CD14-positive monocyte (primary cell): ENCODE measurements at regions not wholly inside any gene's neighbourhood (a gene's known extent, or its start where the extent isn't known, plus 50 kb on each side); places are given as distances from the start of the nearest gene placed in this dataset.

ENCODE experiments used
- DNase-seq, 3 donors: peaks; one replicate each; pipeline ENCODE4 v3.0.0-alpha.2; 2011 to 2022
- H2AFZ ChIP-seq: 2 replicates; pipeline ENCODE4 v1.6.0; 2012; ENCODE audit warnings: mild to moderate bottlenecking, low read depth, low read length, inconsistent platforms; ENCODE audit not compliant: insufficient read depth, poor library complexity, severe bottlenecking
- H3K27ac ChIP-seq, 2 donors: 1 replicate in 1 of 2; 2 replicates in 1 of 2; pipeline ENCODE4 v1.5.1; 2012 to 2013; ENCODE audit warnings: low read length in 2 of 2, control low read depth in 1 of 2, inconsistent platforms in 1 of 2, low read depth in 1 of 2, mild to moderate bottlenecking in 1 of 2
- H3K27me3 ChIP-seq, 2 donors: one replicate each; pipeline versions ENCODE4 v1.6.0 to v1.6.1; 2011 to 2013; ENCODE audit warnings: low read length in 2 of 2; ENCODE audit not compliant: control insufficient read depth in 2 of 2, insufficient read depth in 2 of 2
- H3K36me3 ChIP-seq, 2 donors: replicated peaks in 1 of 2; 1 replicate in 1 of 2; 2 replicates in 1 of 2; pipeline versions ENCODE4 v1.5.1 to v1.6.1; 2012 to 2013; ENCODE audit warnings: low read length in 2 of 2, control low read depth in 1 of 2, inconsistent platforms in 1 of 2, mild to moderate bottlenecking in 1 of 2; ENCODE audit not compliant: insufficient read depth in 2 of 2, control insufficient read depth in 1 of 2
- H3K4me1 ChIP-seq, 2 donors: 1 replicate in 1 of 2; 2 replicates in 1 of 2; pipeline versions ENCODE4 v1.5.1 to v1.6.1; 2012 to 2013; ENCODE audit warnings: low read length in 2 of 2, control low read depth in 1 of 2, inconsistent platforms in 1 of 2, mild to moderate bottlenecking in 1 of 2, moderate library complexity in 1 of 2; ENCODE audit not compliant: insufficient read depth in 2 of 2, control insufficient read depth in 1 of 2
- H3K4me2 ChIP-seq: replicated peaks from 2 replicates; pipeline ENCODE3; 2012; ENCODE audit warnings: low read length, moderate library complexity, mild to moderate bottlenecking; ENCODE audit not compliant: poor library complexity, severe bottlenecking; ENCODE audit errors: extremely low read depth
- H3K4me3 ChIP-seq, 3 experiments: fragments of 200-600 bp in 1 of 3; sonication (generic) in 1 of 3; replicated peaks in 1 of 3; 1 replicate in 2 of 3; 2 replicates in 1 of 3; pipeline ENCODE4 v1.5.1; 2011 to 2013; ENCODE audit warnings: low read length in 3 of 3, mild to moderate bottlenecking in 3 of 3, control low read depth in 2 of 3, low read depth in 2 of 3, inconsistent platforms in 1 of 3, moderate library complexity in 1 of 3
- H3K79me2 ChIP-seq: 2 replicates; pipeline ENCODE4 v1.6.0; 2012; ENCODE audit warnings: mild to moderate bottlenecking, control low read depth, inconsistent platforms, low read length, moderate library complexity; ENCODE audit not compliant: insufficient read depth
- H3K9ac ChIP-seq: 2 replicates; pipeline ENCODE4 v1.6.0; 2017; ENCODE audit warnings: low read length, mild to moderate bottlenecking; ENCODE audit not compliant: insufficient read depth, poor library complexity, severe bottlenecking
- H3K9me3 ChIP-seq, 2 donors: replicated peaks in 1 of 2; 1 replicate in 1 of 2; 2 replicates in 1 of 2; pipeline versions ENCODE4 v1.5.1 to v1.6.1; 2012 to 2013; ENCODE audit warnings: low read length in 2 of 2, control low read depth in 1 of 2; ENCODE audit not compliant: control insufficient read depth in 1 of 2, insufficient read depth in 1 of 2
- H4K20me1 ChIP-seq: 2 replicates; pipeline ENCODE4 v1.6.0; 2012; ENCODE audit warnings: mild to moderate bottlenecking, low read length, control low read depth, moderate library complexity; ENCODE audit not compliant: insufficient read depth
- H3K27ac Mint-ChIP-seq, 7 donors: one replicate each; pipeline ENCODE4 v1.8.0; 2020; ENCODE audit warnings: mild to moderate bottlenecking in 7 of 7, mixed read lengths in 7 of 7, moderate library complexity in 6 of 7, inconsistent platforms in 2 of 7
- H3K27me3 Mint-ChIP-seq, 3 donors: one replicate each; pipeline ENCODE4 v1.8.0; 2021 to 2022; ENCODE audit warnings: low read depth in 3 of 3, mild to moderate bottlenecking in 3 of 3, mixed read lengths in 3 of 3, moderate library complexity in 3 of 3, inconsistent platforms in 1 of 3
- H3K36me3 Mint-ChIP-seq, 2 donors: one replicate each; pipeline ENCODE4 v1.8.0; 2020; ENCODE audit warnings: mixed read lengths in 2 of 2, inconsistent platforms in 1 of 2, mild to moderate bottlenecking in 1 of 2
- H3K4me1 Mint-ChIP-seq: one replicate; pipeline ENCODE4 v1.8.0; 2020; ENCODE audit warnings: mild to moderate bottlenecking, mixed read lengths
- H3K4me3 Mint-ChIP-seq, 2 donors: one replicate each; pipeline ENCODE4 v1.8.0; 2020; ENCODE audit warnings: mild to moderate bottlenecking in 2 of 2, mixed read lengths in 2 of 2, moderate library complexity in 1 of 2
- H3K9me3 Mint-ChIP-seq, 7 donors: one replicate each; pipeline ENCODE4 v1.8.0; 2020 to 2022; ENCODE audit warnings: mixed read lengths in 7 of 7, mild to moderate bottlenecking in 6 of 7, moderate library complexity in 6 of 7, inconsistent platforms in 2 of 7
- WGBS: methylation state at CpG from one replicate; pipeline ENCODE4 v1.1.5; 2013; ENCODE audit warnings: missing lambda C conversion rate; ENCODE audit not compliant: insufficient coverage; 5-methylcytosine and 5-hydroxymethylcytosine counted together
- intact Hi-C, 2 donors: fragments of 100-400 bp; cut with micrococcal nuclease; formaldehyde crosslinking; loops; one replicate each; pipeline versions ENCODE4 v1.15.0 to v1.15.1; 2023
- TF ChIP-seq, protein P1 (sequence below): fragments of 200-600 bp; IDR thresholded peaks from one replicate; pipeline ENCODE4 v1.8.0; 2022; ENCODE audit warnings: antibody characterized with exemption, mild to moderate bottlenecking

DNA sequence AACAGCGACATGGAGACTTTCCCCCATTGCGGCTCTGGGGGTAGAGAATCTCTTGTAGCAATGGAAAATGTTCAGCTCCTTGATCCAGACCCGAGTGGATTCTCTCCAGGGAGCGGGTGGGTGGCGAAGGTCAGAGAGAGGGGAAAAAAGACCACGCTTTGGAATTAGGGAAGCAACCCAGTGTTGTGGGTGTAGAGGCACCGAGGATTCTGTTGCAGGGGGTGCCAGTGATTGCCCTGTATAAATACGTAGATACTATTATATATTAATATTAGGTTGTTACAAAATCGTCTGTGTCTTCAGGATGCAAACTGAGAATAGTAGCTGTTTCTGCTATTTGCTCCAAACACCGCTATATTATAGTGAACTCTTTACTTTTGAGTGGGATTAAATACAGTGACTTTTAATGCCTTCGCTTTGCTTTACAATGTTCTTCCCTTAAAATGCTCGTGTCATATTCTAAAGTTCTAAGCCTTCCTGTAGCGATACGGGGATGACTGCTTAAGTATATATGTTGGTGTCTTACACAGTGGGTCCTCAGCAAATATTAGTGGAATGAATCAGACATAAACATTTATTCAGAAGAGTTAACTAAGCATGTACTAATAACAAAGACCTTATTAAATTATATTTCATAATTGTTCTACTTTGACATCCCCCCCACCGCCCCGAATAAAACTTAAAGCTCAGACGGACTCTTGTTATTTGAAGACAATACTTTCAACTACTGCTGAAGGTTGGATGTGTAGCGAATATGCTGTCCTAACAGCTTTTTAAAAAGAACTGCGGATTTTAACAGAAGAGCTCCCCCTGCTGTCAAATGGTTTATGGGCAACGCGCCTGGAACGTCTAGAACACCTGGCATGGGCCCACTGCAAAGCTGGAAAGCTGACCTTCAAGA is 136.4 kb upstream of the KRAS start:
- H3K9me3 Mint-ChIP-seq: no peaks in the 10 kb centered on the region
- DNase-seq: peak; percentile 70 to 84 (median 79)
- Histone ChIP-seq H3K36me3 (no peaks in the 10 kb centered on the region), H3K4me1 (peaks cover 20 to 25% of the 10 kb centered on the region in 2 donors), H3K4me2 (peak overlapping the region; percentile 91), H3K79me2 (no peaks in the 10 kb centered on the region), H3K9me3 (no peaks in the 10 kb centered on the region), H3K4me3 (peak overlapping the region; percentile 55 to 95 (median 82)), H3K9ac (peak overlapping the region; percentile 96), H2AFZ (peak overlapping the region; percentile 76), H3K27ac (peak overlapping the region; percentile 99), H3K27me3 (no peaks in the 10 kb centered on the region), H4K20me1 (no peaks in the 10 kb centered on the region)
- H3K27me3 Mint-ChIP-seq: peaks cover 0 to 5% (median 1%) of the 10 kb centered on the region in 3 donors
- H3K4me1 Mint-ChIP-seq: peaks cover 28% of the 10 kb centered on the region
- TF ChIP-seq, protein P1, sequence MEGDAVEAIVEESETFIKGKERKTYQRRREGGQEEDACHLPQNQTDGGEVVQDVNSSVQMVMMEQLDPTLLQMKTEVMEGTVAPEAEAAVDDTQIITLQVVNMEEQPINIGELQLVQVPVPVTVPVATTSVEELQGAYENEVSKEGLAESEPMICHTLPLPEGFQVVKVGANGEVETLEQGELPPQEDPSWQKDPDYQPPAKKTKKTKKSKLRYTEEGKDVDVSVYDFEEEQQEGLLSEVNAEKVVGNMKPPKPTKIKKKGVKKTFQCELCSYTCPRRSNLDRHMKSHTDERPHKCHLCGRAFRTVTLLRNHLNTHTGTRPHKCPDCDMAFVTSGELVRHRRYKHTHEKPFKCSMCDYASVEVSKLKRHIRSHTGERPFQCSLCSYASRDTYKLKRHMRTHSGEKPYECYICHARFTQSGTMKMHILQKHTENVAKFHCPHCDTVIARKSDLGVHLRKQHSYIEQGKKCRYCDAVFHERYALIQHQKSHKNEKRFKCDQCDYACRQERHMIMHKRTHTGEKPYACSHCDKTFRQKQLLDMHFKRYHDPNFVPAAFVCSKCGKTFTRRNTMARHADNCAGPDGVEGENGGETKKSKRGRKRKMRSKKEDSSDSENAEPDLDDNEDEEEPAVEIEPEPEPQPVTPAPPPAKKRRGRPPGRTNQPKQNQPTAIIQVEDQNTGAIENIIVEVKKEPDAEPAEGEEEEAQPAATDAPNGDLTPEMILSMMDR: peak; percentile 82
- WGBS: 0% methylated on average over 5 of the region's 22 CpGs
- H3K4me3 Mint-ChIP-seq: peak overlapping the region; percentile 95 to 97
- intact Hi-C loops: no loop called here
- H3K36me3 Mint-ChIP-seq: no peaks in the 10 kb centered on the region
- peak overlapping the region; percentile 95 to 100 (median 100) for H3K27ac Mint-ChIP-seq

DNA sequence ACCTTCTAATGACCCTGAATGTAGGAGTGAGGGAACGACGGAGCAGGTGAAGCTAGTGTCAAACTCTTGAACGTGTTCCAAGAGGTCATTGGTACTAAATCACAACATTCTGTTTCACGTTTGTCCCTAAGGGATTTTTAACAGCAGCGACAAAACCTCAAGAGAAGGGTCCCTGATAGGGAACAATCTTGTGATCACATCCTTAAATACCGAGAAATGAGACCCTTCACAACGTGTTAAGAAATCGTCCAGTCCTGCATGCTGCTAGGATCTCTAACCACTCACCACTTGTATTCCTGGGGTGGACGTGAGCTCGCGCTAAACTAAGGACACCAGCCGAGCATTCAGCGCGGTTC is 134.1 kb upstream of the KRAS start:
- Histone ChIP-seq H3K27me3 (no peaks in the 10 kb centered on the region), H3K27ac (peak overlapping the region; percentile 99), H2AFZ (peak overlapping the region; percentile 41), H3K79me2 (no peaks in the 10 kb centered on the region), H4K20me1 (no peaks in the 10 kb centered on the region), H3K4me3 (peak overlapping the region; percentile 61 to 82 (median 74)), H3K4me1 (peaks cover 20 to 25% of the 10 kb centered on the region in 2 donors), H3K9ac (peak overlapping the region; percentile 96), H3K36me3 (no peaks in the 10 kb centered on the region), H3K9me3 (no peaks in the 10 kb centered on the region), H3K4me2 (peak overlapping the region; percentile 91)
- Mint-ChIP-seq H3K4me1 (peaks cover 31% of the 10 kb centered on the region), H3K4me3 (peak overlapping the region; percentile 97 to 98), H3K36me3 (no peaks in the 10 kb centered on the region), H3K9me3 (peaks cover 0 to 2% (median 0%) of the 10 kb centered on the region in 7 donors), H3K27ac (peak overlapping the region; percentile 99 to 100 (median 100)), H3K27me3 (peaks cover 0 to 5% (median 0%) of the 10 kb centered on the region in 3 donors)
- WGBS: 33% methylated on average over 12 of the region's 14 CpGs
- DNase-seq: no peak
- TF ChIP-seq, protein P1: no peak
- intact Hi-C loops: loop anchor here in 1 of 2 donors (5.0 kb wide), 1 partner anchor 48 kb away; no protein-coding TSS in a partner anchor
